ENCODE measurements at regions not wholly inside any gene's neighbourhood (a gene's known extent, or its start where the extent isn't known, plus 50 kb on each side); places are given as distances from the start of the nearest gene placed in this dataset.
"Not testable (repeated sequence)": the region's sequence is repeated elsewhere in the genome, so short reads cannot be mapped to it uniquely, and the experiment has no call there.

- not testable (repeated sequence) for DNase-seq (ENCODE audit: low spot score)
Observed at GRCh38 chr2:138315619-138316018, 186.0 kb upstream of the SPOPL start.

GRCh38 chr2:138319616-138320015, 182.0 kb upstream of the SPOPL start:
- no peak for DNase-seq (ENCODE audit: low spot score)

GRCh38 chr2:138321458-138321857, 180.1 kb upstream of the SPOPL start:
- no peak for DNase-seq (ENCODE audit: low spot score)

GRCh38 chr2:138323382-138324067, 178.0 kb upstream of the SPOPL start:
- no peak for DNase-seq (ENCODE audit: low spot score)

GRCh38 chr2:138324068-138324771, 177.3 kb upstream of the SPOPL start:
- DNase-seq (ENCODE audit: low spot score), result no peak

- DNase-seq (ENCODE audit: low spot score), result no peak
Observed at GRCh38 chr2:138327967-138328366, 173.6 kb upstream of the SPOPL start.

GRCh38 chr2:138329162-138329561, 172.4 kb upstream of the SPOPL start:
- no peak for DNase-seq (ENCODE audit: low spot score)

GRCh38 chr2:138329591-138329990, 172.0 kb upstream of the SPOPL start:
- no peak for DNase-seq (ENCODE audit: low spot score)

GRCh38 chr2:138333121-138333520, 168.4 kb upstream of the SPOPL start:
- DNase-seq (ENCODE audit: low spot score), result no peak

GRCh38 chr2:138333677-138334076, 167.9 kb upstream of the SPOPL start:
- DNase-seq (ENCODE audit: low spot score), result no peak

GRCh38 chr2:138334323-138334722, 167.2 kb upstream of the SPOPL start:
- DNase-seq (ENCODE audit: low spot score), result no peak

GRCh38 chr2:138335036-138335435, 166.5 kb upstream of the SPOPL start:
- DNase-seq (ENCODE audit: low spot score), result no peak

- no peak for DNase-seq (ENCODE audit: low spot score)
Observed at GRCh38 chr2:138336146-138336545, 165.4 kb upstream of the SPOPL start.

- no peak for DNase-seq (ENCODE audit: low spot score)
Observed at GRCh38 chr2:138355244-138355643, 146.3 kb upstream of the SPOPL start.

GRCh38 chr2:138356178-138356577, 145.4 kb upstream of the SPOPL start:
- no peak for DNase-seq (ENCODE audit: low spot score)

GRCh38 chr2:138359532-138359931, 142.0 kb upstream of the SPOPL start:
- no peak for DNase-seq (ENCODE audit: low spot score)

GRCh38 chr2:138364554-138365162, 136.9 kb upstream of the SPOPL start:
- no peak for DNase-seq (ENCODE audit: low spot score)

GRCh38 chr2:138365581-138365980, 136.0 kb upstream of the SPOPL start:
- DNase-seq (ENCODE audit: low spot score), result no peak

GRCh38 chr2:138369856-138370255, 131.7 kb upstream of the SPOPL start:
- DNase-seq (ENCODE audit: low spot score), result no peak

GRCh38 chr2:138373993-138374408, 127.6 kb upstream of the SPOPL start:
- DNase-seq (ENCODE audit: low spot score), result no peak

GRCh38 chr2:138381373-138381772, 120.2 kb upstream of the SPOPL start:
- DNase-seq (ENCODE audit: low spot score), result no peak

GRCh38 chr2:138382672-138383071, 118.9 kb upstream of the SPOPL start:
- DNase-seq (ENCODE audit: low spot score), result no peak

- DNase-seq (ENCODE audit: low spot score), result not testable (repeated sequence)
Observed at GRCh38 chr2:138386191-138386590, 115.4 kb upstream of the SPOPL start.
